SK-N-SH (cell line): ENCODE measurements at regions not wholly inside any gene's neighbourhood (a gene's known extent, or its start where the extent isn't known, plus 50 kb on each side); places are given as distances from the start of the nearest gene placed in this dataset.

Experiments
- CTCF ChIA-PET: fragments of 300-600, 350-600 bp; formaldehyde crosslinking; extraction: SDS; loops from one replicate; lab custom pipeline; 2021; lab: Yijun Ruan, JAX
- POLR2A ChIA-PET: fragments of 350-600 bp; sonication (Branson Sonifier 250); formaldehyde crosslinking; extraction: SDS; loops from one replicate; lab custom pipeline; 2020; ENCODE audit warnings: antibody characterized with exemption, inconsistent platforms; lab: Yijun Ruan, JAX
- DNase-seq: peaks from one replicate; pipeline ENCODE4 v3.0.0; 2012
- H2AFZ ChIP-seq: fragments of 200-600 bp; sonication (generic); 2 replicates; pipeline ENCODE4 v1.8.1; 2016; ENCODE audit warnings: antibody characterized with exemption, mild to moderate bottlenecking, low read depth
- H3F3A ChIP-seq: fragments of 200-600 bp; sonication (generic); replicated peaks from 2 replicates; pipeline ENCODE3; 2016; ENCODE audit warnings: antibody characterized with exemption, mild to moderate bottlenecking; ENCODE audit not compliant: insufficient read depth
- H3K27ac ChIP-seq, 2 experiments: fragments of 200-500 bp in 1 of 2; fragments of 200-600 bp in 1 of 2; sonication (Bioruptor generic) in 1 of 2; sonication (generic), shearing (Covaris generic) in 1 of 2; 2 replicates each; pipeline versions ENCODE4 v1.5.1 to v1.6.1; 2014 to 2016; ENCODE audit warnings: low read depth in 2 of 2, inconsistent platforms in 1 of 2, low read length in 1 of 2, mild to moderate bottlenecking in 1 of 2, mixed read lengths in 1 of 2
- H3K27me3 ChIP-seq: fragments of 200-600 bp; sonication (generic), shearing (Covaris generic); 2 replicates; pipeline ENCODE4 v1.6.1; 2016; ENCODE audit warnings: mixed run types; ENCODE audit not compliant: insufficient read depth
- H3K36me3 ChIP-seq, 2 experiments: fragments of 200-500 bp in 1 of 2; fragments of 200-600 bp in 1 of 2; sonication (Bioruptor generic) in 1 of 2; sonication (generic) in 1 of 2; replicated peaks in 1 of 2; 2 replicates each; pipeline versions ENCODE3 to v1.5.1; 2014 to 2016; ENCODE audit warnings: low read length in 1 of 2, mild to moderate bottlenecking in 1 of 2; ENCODE audit not compliant: insufficient read depth in 2 of 2, control insufficient read depth in 1 of 2
- H3K4me1 ChIP-seq, 2 experiments: fragments of 200-500 bp in 1 of 2; fragments of 200-600 bp in 1 of 2; sonication (Bioruptor generic) in 1 of 2; sonication (generic), shearing (Covaris generic) in 1 of 2; 2 replicates each; pipeline versions ENCODE4 v1.5.1 to v1.6.1; 2014 to 2016; ENCODE audit warnings: low read depth in 1 of 2, low read length in 1 of 2, mixed run types in 1 of 2; ENCODE audit not compliant: insufficient read depth in 2 of 2, control insufficient read depth in 1 of 2
- H3K4me2 ChIP-seq: fragments of 200-600 bp; sonication (generic), shearing (Covaris generic); 2 replicates; pipeline ENCODE4 v1.6.1; 2017; ENCODE audit warnings: mixed run types
- H3K4me3 ChIP-seq, 2 experiments: fragments of 200-500 bp in 1 of 2; fragments of 200-600 bp in 1 of 2; sonication (Bioruptor generic) in 1 of 2; sonication (generic), shearing (Covaris generic) in 1 of 2; 2 replicates each; pipeline versions ENCODE4 v1.5.1 to v1.8.1; 2014 to 2016; ENCODE audit warnings: low read depth in 2 of 2, inconsistent platforms in 1 of 2, low read length in 1 of 2, mild to moderate bottlenecking in 1 of 2, mixed read lengths in 1 of 2, moderate library complexity in 1 of 2
- H3K79me2 ChIP-seq: fragments of 200-600 bp; sonication (generic); 2 replicates; pipeline ENCODE4 v1.8.1; 2017; ENCODE audit warnings: mild to moderate bottlenecking; ENCODE audit not compliant: insufficient read depth
- H3K9ac ChIP-seq: fragments of 200-600 bp; sonication (generic); 2 replicates; pipeline ENCODE4 v1.6.1; 2017; ENCODE audit warnings: mixed run types
- H3K9me2 ChIP-seq: fragments of 200-600 bp; sonication (generic); 2 replicates; pipeline ENCODE4 v1.6.1; 2017; ENCODE audit warnings: mixed run types
- H3K9me3 ChIP-seq: fragments of 200-600 bp; sonication (generic); 2 replicates; pipeline ENCODE4 v1.6.1; 2017; ENCODE audit warnings: mixed run types, mild to moderate bottlenecking, moderate library complexity
- H4K20me1 ChIP-seq: fragments of 200-600 bp; sonication (generic); 2 replicates; pipeline ENCODE4 v1.6.1; 2017; ENCODE audit warnings: mild to moderate bottlenecking, mixed run types; ENCODE audit not compliant: insufficient read depth
- CHD2 ChIP-seq: fragments of 150-350 bp; IDR thresholded peaks from 2 replicates; pipeline ENCODE4 v1.6.1; 2018; ENCODE audit warnings: low read length; ENCODE audit not compliant: partially characterized antibody
- ELF1 ChIP-seq: IDR thresholded peaks from 2 replicates; pipeline ENCODE4 v1.4.0; 2012
- EP300 ChIP-seq, 2 experiments: IDR thresholded peaks; 2 replicates each; pipeline versions ENCODE4 v1.4.0 to v1.6.1; 2012; ENCODE audit warnings: borderline replicate concordance in 1 of 2, low read depth in 1 of 2, low read length in 1 of 2
- FOSL2 ChIP-seq: IDR thresholded peaks from 2 replicates; pipeline ENCODE4 v1.4.0; 2012; ENCODE audit warnings: low read depth, mild to moderate bottlenecking, moderate library complexity, borderline replicate concordance
- FOXJ3 ChIP-seq: sonication (generic); formaldehyde crosslinking; IDR thresholded peaks from 2 replicates; pipeline ENCODE4 v1.5.1; 2020; ENCODE audit warnings: mild to moderate bottlenecking, missing genetic modification reagents
- FOXM1 ChIP-seq: IDR thresholded peaks from 2 replicates; pipeline ENCODE4 v1.4.0; 2012; ENCODE audit warnings: low read depth, mild to moderate bottlenecking
- MEF2A ChIP-seq: IDR thresholded peaks from 2 replicates; pipeline ENCODE4 v1.4.0; 2012; ENCODE audit warnings: low read depth, borderline replicate concordance
- MXI1 ChIP-seq: IDR thresholded peaks from 2 replicates; pipeline ENCODE4 v1.6.1; 2012; ENCODE audit warnings: mild to moderate bottlenecking, low read depth, low read length, improper control_type of control experiment
- NFIC ChIP-seq: IDR thresholded peaks from 2 replicates; pipeline ENCODE4 v1.4.0; 2012; ENCODE audit warnings: borderline replicate concordance
- RAD21 ChIP-seq: IDR thresholded peaks from 2 replicates; pipeline ENCODE4 v1.6.1; 2012; ENCODE audit warnings: mild to moderate bottlenecking, low read length
- RFX5 ChIP-seq: IDR thresholded peaks from 2 replicates; pipeline ENCODE4 v1.6.1; 2012; ENCODE audit warnings: mild to moderate bottlenecking, improper control_type of control experiment, low read length
- SMC3 ChIP-seq: IDR thresholded peaks from 2 replicates; pipeline ENCODE4 v1.6.1; 2012; ENCODE audit warnings: low read depth, low read length, improper control_type of control experiment
- TEAD4 ChIP-seq: IDR thresholded peaks from 2 replicates; pipeline ENCODE4 v1.4.0; 2012; ENCODE audit warnings: mild to moderate bottlenecking, borderline replicate concordance; ENCODE audit not compliant: insufficient read depth
- YY1 ChIP-seq: IDR thresholded peaks from 2 replicates; pipeline ENCODE4 v1.4.0; 2012; ENCODE audit warnings: low read depth, mild to moderate bottlenecking
- WGBS: methylation state at CpG from one replicate; pipeline ENCODE4 v1.1.6; 2017; ENCODE audit warnings: low lambda C conversion rate; 5-methylcytosine and 5-hydroxymethylcytosine counted together
- TF ChIP-seq, protein P1 (sequence below): fragments of 150-350 bp; IDR thresholded peaks from 2 replicates; pipeline ENCODE4 v1.6.1; 2016; ENCODE audit warnings: mild to moderate bottlenecking, low read depth, low read length
- TF ChIP-seq, protein P2 (sequence below): fragments of 200-600 bp; sonication (generic); IDR thresholded peaks from 2 replicates; pipeline ENCODE4 v1.6.1; 2017; ENCODE audit warnings: antibody characterized with exemption, mild to moderate bottlenecking, moderate library complexity
- TF ChIP-seq, protein P3 (sequence below): IDR thresholded peaks from 2 replicates; pipeline ENCODE4 v1.4.0; 2012; ENCODE audit warnings: low read depth, borderline replicate concordance

DNA sequence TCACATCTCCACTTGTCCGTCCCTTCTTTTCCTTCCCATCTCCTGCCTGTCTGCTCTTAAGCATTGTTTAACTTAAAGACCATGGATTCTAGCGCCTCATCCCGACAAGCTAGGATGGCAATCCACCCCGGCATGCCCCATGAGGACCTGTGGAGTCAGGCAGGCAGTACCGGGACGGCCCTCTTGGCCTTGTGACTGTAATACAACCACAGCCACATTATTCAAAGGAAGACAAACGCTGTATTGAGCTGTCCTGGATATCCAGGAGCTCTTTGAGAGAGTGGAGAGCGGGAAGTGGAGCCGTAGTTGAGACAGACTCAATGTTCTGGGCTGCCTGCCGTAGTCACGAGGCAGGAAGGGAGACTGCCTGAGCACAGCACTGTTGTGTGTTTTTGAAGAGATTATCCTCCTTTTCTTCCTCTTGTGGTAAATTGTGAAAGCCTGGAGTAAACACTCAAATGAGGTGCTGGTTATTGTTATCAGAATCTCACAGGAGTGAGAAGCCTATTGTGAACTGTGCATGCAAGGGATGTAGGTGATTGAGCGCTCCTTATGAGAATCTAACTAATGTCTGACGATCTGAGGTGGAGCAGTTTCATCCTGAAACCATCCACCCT, 929.8 kb upstream of the CNTNAP5 start:
- TF ChIP-seq EP300 (IDR thresholded peaks at IDR 0.05; ENCODE audit: borderline replicate concordance in 1 of 2, low read depth in 1 of 2, low read length in 1 of 2) (no peak), RAD21 (no peak), TEAD4 (no peak), CHD2 (no peak), MEF2A (no peak), YY1 (no peak), NFIC (no peak)
- TF ChIP-seq, protein P1, sequence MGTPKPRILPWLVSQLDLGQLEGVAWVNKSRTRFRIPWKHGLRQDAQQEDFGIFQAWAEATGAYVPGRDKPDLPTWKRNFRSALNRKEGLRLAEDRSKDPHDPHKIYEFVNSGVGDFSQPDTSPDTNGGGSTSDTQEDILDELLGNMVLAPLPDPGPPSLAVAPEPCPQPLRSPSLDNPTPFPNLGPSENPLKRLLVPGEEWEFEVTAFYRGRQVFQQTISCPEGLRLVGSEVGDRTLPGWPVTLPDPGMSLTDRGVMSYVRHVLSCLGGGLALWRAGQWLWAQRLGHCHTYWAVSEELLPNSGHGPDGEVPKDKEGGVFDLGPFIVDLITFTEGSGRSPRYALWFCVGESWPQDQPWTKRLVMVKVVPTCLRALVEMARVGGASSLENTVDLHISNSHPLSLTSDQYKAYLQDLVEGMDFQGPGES = no peak
- TF ChIP-seq, all 33 proteins: peak for 0
- Histone ChIP-seq H2AFZ (no peak overlapping the region), H3F3A (no peaks in the 10 kb centered on the region), H3K9me2 (no peaks in the 10 kb centered on the region), H3K79me2 (no peaks in the 10 kb centered on the region), H3K4me3 (no peak overlapping the region), H3K27ac (no peak overlapping the region), H3K4me1 (no peaks in the 10 kb centered on the region), H3K27me3 (no peaks in the 10 kb centered on the region), H3K36me3 (no peaks in the 10 kb centered on the region), H3K9me3 (no peaks in the 10 kb centered on the region), H4K20me1 (no peaks in the 10 kb centered on the region), H3K9ac (no peak overlapping the region), H3K4me2 (no peak overlapping the region)
- 27% methylated on average over 13 of the region's 13 CpGs for WGBS
- ChIA-PET POLR2A (no interaction called here), CTCF (no interaction called here)
- DNase-seq = no peak

DNA sequence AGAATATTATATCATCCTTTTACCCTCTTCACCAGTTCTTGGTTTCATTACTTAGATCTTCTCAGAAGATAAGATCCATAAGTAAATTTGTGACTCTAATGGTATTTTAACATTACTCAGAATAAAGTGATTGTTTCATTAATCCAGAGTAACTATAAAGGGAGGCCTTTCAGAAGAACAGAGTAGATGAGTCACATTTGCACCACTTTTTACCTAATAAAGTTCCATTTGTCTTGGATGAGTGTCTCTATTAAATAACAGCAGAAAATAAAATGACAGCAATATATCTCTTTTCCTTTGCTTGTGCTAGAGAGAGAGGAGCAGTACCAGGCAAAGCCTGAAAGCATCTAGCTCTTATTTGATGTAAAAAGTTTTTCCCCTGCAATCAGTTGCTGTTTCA, 926.5 kb upstream of the CNTNAP5 start:
- Histone ChIP-seq H3K9me2 (no peaks in the 10 kb centered on the region), H3K36me3 (no peaks in the 10 kb centered on the region), H3F3A (no peaks in the 10 kb centered on the region), H3K9me3 (no peaks in the 10 kb centered on the region), H3K9ac (no peak overlapping the region), H2AFZ (no peak overlapping the region), H3K79me2 (no peaks in the 10 kb centered on the region), H3K4me1 (no peaks in the 10 kb centered on the region), H3K4me3 (no peak overlapping the region), H3K27me3 (no peaks in the 10 kb centered on the region), H3K27ac (no peak overlapping the region), H3K4me2 (no peak overlapping the region), H4K20me1 (no peaks in the 10 kb centered on the region)
- DNase-seq = no peak
- ChIA-PET POLR2A (no interaction called here), CTCF (no interaction called here)
- TF ChIP-seq MXI1 = no peak

DNA sequence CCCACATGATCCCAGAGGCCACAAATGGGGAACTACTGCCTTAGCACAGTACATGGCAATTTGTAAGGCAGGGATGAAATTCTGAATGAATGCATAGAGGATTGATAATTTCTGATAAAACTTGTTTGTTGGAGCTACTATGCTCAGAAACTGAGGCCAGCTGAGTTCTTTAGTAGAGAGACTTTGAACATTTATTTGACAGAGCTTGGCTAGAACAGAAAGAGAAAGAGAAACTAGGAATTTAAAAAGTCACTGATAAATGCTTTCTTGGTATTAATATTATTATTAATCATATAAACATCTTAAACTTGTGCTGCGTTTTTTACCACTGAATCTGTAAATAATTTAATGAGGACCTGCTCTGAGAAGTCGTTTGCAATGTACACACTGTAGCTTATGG, 923.7 kb upstream of the CNTNAP5 start:
- H3K36me3 ChIP-seq = no peaks in the 10 kb centered on the region
- no peaks in the 10 kb centered on the region for H3K9me2 ChIP-seq
- ChIA-PET CTCF (no interaction called here), POLR2A (no interaction called here)
- no peak overlapping the region for H3K9ac ChIP-seq
- no peak overlapping the region for H3K4me3 ChIP-seq
- no peak overlapping the region for H3K4me2 ChIP-seq
- H3F3A ChIP-seq = no peaks in the 10 kb centered on the region
- no peaks in the 10 kb centered on the region for H3K27me3 ChIP-seq
- H3K9me3 ChIP-seq = no peaks in the 10 kb centered on the region
- no peak for DNase-seq
- WGBS = 19% methylated on average over 2 of the region's 2 CpGs
- H3K27ac ChIP-seq = no peak overlapping the region
- TF ChIP-seq FOXM1 (no peak), FOSL2 (no peak), NFIC (no peak), EP300 (IDR thresholded peaks at IDR 0.05; ENCODE audit: borderline replicate concordance in 1 of 2, low read depth in 1 of 2, low read length in 1 of 2) (no peak), RFX5 (no peak), ELF1 (no peak), FOXJ3 (CRISPR knock-in tag) (no peak), SMC3 (no peak)
- TF ChIP-seq, protein P2, sequence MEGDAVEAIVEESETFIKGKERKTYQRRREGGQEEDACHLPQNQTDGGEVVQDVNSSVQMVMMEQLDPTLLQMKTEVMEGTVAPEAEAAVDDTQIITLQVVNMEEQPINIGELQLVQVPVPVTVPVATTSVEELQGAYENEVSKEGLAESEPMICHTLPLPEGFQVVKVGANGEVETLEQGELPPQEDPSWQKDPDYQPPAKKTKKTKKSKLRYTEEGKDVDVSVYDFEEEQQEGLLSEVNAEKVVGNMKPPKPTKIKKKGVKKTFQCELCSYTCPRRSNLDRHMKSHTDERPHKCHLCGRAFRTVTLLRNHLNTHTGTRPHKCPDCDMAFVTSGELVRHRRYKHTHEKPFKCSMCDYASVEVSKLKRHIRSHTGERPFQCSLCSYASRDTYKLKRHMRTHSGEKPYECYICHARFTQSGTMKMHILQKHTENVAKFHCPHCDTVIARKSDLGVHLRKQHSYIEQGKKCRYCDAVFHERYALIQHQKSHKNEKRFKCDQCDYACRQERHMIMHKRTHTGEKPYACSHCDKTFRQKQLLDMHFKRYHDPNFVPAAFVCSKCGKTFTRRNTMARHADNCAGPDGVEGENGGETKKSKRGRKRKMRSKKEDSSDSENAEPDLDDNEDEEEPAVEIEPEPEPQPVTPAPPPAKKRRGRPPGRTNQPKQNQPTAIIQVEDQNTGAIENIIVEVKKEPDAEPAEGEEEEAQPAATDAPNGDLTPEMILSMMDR = no peak
- TF ChIP-seq, protein P3, sequence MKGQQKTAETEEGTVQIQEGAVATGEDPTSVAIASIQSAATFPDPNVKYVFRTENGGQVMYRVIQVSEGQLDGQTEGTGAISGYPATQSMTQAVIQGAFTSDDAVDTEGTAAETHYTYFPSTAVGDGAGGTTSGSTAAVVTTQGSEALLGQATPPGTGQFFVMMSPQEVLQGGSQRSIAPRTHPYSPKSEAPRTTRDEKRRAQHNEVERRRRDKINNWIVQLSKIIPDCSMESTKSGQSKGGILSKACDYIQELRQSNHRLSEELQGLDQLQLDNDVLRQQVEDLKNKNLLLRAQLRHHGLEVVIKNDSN = no peak
- H3K79me2 ChIP-seq = no peaks in the 10 kb centered on the region
- H4K20me1 ChIP-seq = no peaks in the 10 kb centered on the region
- H2AFZ ChIP-seq = no peak overlapping the region
- no peaks in the 10 kb centered on the region for H3K4me1 ChIP-seq
